Cardiac septum (tissue), 1 donor: ENCODE measurements at regions not wholly inside any gene's neighbourhood (a gene's known extent, or its start where the extent isn't known, plus 50 kb on each side); places are given as distances from the start of the nearest gene placed in this dataset.
"Not testable (repeated sequence)": the region's sequence is repeated elsewhere in the genome, so short reads cannot be mapped to it uniquely, and the experiment has no call there.

Experiments used
- DNase-seq: peaks from one replicate; pipeline ENCODE4 v3.0.0-alpha.2; 2020; ENCODE audit warnings: low spot score
- intact Hi-C: fragments of 100-400 bp; cut with DNase I; formaldehyde crosslinking; loops from one replicate; pipeline ENCODE4 v1.14.0; 2022
- donor health status: DM: no; HTN: no; CAD: no.

DNA sequence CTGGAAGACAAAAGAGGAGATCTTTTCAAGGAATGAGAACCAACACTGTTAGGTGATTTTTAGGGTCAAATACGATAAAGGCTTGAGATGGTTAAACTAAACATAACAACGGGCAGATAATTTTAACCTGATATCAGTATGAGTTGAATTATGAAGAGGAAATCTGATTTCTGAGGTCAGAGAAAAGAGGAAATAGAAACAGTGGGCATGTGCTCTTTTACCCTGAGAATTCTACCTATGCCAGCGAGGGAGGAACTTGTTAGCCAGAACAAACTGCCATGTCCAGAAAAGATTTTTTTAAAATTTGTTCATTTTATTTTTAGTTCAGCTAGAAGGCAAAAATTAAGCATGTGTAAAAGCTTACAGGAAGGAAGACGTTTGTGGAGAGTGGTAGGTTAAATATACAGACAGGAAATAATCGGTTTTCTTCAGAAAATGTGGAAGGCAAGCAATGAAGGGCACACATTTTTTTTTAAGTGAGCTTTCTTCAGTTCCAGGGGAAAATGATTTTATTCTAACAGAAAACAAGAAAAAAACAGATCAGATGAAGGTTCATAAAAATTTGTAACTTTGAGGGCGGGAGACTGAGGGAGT is 1745.3 kb downstream of the MRPL39 start:
- intact Hi-C loops = no loop called here
- no peak for DNase-seq

DNA sequence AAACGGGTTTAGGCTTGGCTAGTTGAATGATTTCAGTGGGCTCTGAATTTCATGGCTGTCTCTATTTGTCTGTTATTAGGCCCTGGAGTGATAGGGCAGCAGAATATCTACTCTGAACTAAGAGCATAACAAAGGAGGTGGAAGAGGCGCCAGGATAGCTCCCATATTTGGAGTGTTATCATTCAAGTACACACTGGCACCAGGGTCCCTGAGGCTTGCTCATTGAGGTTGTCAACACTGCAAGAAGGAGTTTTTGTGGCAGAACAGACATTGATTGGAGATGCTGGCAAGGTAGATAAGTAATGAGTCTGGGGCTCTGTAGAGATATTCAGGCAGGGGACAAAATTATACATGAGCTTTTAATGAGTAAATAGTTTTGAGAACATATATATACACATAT is 1748.4 kb downstream of the MRPL39 start:
- no peak for DNase-seq
- intact Hi-C loops = no loop called here

DNA sequence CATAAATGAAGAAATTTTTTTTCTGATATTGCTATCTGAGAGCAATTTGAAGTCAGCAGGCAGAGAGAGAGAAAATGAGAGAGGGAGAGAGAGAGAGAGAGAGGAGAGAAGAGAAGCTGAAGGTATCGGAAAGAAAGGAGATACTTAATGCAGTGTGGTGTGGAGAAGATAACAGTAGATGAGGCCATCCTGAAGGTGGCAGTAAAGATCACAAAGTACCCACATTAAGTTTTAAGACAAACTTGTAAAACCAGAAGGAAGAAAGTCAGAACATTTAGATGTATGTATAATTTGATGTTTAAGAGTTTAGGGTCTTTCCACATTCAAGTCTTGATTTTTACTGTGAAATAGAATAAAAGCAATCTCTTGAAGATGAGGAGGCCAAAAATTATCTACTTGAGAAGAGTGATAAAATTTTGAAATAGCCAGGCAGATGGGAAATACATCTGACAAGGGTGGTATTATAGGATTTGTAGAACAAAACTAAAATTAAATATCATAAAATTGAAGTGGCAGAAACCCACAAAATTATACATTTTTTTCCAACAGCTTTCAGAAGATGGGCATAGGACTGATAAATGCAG is 1753.4 kb downstream of the MRPL39 start:
- DNase-seq = no peak
- intact Hi-C loops = no loop called here

DNA sequence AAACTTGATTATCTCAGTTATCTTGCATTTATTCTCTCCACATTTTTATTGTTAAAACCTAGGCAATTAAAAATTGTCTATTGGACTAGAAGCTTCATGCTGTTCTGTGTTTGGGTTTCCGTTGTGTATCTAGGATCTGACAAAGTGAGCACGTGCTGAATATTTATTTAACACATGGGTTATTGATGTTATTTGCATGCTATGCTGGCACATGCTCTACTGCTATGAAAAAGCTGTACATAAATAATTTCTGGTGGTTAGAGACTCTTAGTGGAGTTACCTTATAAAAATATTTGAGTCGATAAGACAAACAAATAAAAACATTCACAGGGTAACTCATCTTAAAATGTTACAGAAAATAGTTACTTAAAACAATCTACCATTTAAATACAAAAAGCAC is 1769.7 kb downstream of the MRPL39 start:
- intact Hi-C loops = no loop called here
- no peak for DNase-seq

DNA sequence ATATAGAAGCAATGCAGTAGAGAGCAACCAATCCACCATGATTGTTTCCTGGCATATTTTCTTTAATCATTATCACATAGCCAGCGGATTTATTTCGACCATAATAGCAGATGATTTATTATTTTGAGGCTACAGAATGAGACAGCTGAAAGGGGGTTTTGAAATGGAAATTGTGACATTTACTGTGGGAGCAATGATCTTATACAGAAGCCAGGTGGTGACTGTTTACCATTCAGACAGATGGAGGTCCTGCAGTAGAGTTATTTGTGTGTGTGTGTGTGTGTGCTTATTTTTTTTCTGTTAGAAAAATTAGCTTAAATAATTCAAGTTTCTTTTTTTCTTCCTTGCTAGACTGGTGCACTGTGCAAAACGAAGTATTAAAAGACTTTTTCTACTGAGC is 1784.5 kb downstream of the MRPL39 start:
- intact Hi-C loops = no loop called here
- no peak for DNase-seq

DNA sequence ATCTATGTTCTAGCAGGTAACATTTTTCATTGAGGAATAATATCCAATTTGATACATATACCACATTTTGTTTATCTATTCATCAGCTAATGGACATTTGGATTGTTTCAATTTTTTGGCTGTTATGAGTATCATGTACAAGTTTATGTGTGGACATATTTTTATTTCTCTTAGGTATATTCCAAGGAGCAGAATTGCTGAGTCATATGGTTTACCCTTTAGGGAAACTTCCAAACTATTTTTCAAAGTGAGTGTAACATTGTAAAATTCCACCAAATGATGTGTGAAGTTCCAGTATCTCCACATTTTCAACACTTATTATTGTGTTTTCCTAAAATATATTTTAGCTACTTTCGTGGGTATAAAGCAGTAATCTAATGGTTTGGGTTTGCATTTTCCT is 1789.9 kb downstream of the MRPL39 start:
- DNase-seq = no peak
- intact Hi-C loops = no loop called here

DNA sequence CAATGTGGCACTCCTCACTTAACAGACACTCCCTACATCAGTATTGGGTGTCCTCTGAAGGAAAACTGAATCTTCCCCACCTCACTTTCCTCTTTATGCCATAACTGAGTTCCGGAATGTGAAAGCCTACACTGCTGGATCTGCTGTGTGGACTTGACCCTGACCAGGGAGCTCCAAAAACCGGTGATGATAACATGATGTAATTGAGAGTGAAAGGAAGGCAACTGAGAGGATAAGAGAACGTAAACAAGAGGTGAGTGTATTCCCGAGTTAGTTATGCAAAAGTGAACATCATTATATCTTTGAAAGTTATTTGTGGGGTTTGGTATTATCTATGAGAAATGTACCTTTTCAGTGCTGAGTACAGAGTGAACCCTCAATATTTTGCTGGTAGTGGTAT is 1794.8 kb downstream of the MRPL39 start:
- intact Hi-C loops = no loop called here
- no peak for DNase-seq

DNA sequence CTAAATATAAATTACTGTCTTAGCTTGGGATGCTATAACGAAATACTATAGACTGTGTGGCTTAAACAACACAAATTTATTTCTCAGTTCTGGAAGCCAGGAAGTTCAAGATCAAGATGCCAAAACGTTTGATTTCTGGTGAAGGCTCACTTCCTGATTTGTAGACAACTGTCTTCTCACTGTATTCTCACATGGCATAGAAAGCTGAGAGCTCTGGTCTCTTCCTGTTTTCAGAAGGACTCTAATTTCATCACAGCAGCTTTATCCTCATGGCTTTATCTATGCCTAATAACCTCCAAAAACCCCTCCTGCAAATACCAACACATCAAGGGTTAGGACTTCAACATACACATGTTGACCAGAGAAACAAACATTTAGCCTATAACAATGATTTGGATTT is 1795.5 kb downstream of the MRPL39 start:
- DNase-seq = no peak
- intact Hi-C loops = no loop called here

DNA sequence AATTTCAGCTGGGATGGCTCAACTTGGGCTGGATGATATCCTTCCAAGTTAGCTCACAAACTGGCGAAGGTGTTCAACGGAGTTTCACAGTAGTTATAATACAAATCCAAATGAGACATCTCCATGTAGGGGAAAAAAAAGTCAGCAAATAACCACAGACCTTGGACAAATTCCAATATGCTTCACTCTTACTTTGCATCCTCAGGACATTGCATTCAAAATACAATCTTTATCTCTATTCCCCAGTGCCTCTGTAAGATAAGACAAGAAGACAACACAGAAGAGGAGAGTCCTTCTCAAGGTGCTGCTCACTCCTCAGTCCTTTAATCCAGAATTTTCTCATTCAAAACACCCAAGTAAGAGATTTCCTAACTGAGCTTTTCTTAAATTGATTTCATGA is 1797.7 kb downstream of the MRPL39 start:
- intact Hi-C loops = no loop called here
- no peak for DNase-seq

DNA sequence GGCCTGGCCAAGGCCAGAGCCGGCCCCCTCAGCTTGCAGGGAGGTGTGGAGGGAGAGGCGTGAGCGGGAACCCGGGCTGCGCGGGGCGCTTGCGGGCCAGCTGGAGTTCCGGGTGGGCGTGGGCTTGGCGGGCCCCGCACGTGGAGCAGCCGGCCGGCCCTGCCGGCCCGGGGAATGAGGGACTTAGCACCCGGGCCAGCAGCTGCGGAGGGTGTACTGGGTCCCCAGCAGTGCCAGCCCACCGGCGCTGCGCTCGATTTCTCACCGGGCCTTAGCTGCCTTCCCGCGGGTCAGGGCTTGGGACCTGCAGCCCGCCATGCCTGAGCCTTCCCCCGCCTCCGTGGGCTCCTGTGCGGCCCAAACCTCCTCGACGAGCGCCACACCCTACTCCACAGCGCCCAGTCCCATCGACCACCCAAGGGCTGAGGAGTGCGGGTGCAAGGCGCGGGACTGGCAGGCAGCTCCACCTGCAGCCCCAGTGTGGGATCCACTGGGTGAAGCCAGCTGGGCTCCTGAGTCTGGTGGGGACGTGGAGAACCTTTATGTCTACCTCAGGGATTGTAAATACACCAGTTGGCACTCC is 1800.2 kb downstream of the MRPL39 start:
- DNase-seq, intact Hi-C loops: not testable (repeated sequence)

DNA sequence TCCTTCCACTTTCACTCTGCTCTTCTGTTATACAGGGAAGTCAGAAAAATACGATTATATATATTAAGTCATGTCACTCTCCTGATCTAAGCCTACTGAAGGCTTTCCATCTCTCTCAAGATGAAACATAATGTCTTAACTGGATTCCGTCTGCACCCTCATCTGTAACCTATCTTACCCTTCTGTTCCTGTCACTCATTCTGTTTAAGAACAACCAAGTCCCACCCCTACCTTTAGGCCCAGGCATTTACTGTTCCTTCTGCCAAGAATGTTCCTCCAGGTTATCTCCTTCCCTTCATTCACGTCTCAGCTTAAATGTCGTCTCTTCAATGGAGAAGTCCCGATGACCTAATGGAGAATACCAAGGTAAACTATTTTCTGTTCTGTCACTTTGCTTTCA is 1802.4 kb downstream of the MRPL39 start:
- no peak for DNase-seq
- intact Hi-C loops = no loop called here

DNA sequence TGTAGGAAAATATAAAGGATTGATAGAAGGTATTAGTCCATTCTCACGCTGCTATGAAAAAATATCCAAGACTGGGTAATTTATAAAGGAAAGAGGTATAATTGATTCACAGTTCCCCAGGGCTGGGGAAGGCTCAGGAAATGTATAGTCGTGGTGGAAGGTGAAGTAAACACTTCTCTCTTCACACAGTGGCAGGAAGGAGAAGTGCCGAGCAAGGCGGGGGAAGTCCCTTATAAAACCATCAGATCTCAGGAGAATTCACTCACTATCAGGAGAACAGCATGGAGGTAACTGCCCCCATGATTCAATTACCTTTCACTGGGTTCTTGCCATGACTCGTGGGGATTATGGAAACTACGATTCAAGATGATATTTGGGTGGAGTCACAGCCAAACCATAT is 1806.0 kb downstream of the MRPL39 start:
- no peak for DNase-seq
- intact Hi-C loops = no loop called here

DNA sequence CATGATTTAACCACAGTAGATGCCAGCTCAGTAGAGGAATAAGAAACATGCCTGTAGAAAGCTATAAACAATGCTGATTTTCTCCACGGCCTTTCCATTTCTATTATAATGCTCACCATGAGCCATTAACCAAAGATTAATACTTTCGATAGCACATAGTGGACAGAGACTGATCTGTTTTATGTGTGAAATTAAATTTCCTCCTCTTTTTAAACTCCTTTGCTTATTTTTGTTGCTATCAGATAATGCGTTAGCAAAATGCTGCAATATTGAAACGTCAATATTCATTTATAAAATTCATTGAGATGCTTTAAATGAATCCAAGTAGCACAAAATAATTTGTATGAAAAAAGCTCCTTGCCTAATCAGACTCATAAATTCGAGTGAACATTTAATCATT is 1807.9 kb downstream of the MRPL39 start:
- intact Hi-C loops = no loop called here

DNA sequence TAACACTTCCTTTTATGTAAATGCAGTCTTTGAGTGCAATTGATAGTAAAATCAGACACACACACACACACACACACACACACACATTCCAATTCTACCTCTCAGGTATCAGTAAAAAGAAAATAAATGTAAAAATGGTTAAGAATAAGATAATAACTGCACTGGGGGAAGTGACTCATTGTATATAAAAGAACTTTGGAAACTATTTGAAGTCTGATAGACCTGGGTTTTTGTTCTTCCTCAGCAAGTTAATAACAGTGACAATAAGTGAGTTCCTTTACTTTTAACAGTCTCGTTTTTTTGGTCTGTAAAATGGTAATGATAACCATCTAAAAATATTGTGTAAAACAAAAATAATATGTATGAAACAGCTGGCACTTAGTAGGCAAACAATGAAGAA is 1815.0 kb downstream of the MRPL39 start:
- DNase-seq = no peak
- intact Hi-C loops = no loop called here

More for the DNA sequence above, 1807.9 kb downstream of the MRPL39 start:
- no peak for DNase-seq

DNA sequence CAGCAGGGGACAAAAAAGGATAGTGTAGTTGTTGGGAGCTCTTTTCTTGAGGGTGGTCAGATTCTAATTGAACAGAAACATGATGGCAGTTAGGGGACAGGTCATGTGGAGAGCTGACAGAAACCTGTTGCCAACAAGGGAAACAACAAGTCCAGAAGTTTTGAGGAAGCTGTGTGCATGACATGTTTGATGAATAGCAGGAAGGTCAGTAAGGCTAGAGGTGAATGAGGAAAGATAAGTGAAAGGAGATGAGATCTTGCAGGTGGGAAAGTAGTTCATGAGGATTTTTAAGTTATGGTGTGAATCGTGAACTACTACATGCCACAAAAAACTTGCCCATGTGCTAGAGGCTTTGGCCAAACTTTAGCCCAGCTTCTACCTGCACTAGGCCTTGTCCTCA is 1817.4 kb downstream of the MRPL39 start:
- intact Hi-C loops = no loop called here
- DNase-seq = no peak

DNA sequence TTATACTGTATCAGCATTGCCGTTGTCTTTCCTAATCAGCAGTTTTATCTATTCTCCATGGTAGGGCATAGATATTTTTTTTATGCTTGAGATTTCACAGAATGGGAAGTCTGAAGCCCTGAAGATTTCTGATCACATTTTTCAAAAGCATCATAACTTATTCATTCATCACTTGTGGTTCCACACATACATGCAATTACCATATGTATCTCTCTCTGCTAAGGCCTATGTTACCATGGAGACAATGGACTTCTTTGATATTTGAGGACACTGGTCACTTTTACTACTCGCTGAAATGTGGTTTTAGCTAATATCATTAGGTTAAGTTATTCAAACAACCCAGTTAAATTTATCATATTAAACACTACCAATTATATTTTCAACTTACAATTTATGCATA is 1827.0 kb downstream of the MRPL39 start:
- intact Hi-C loops = no loop called here
- no peak for DNase-seq

DNA sequence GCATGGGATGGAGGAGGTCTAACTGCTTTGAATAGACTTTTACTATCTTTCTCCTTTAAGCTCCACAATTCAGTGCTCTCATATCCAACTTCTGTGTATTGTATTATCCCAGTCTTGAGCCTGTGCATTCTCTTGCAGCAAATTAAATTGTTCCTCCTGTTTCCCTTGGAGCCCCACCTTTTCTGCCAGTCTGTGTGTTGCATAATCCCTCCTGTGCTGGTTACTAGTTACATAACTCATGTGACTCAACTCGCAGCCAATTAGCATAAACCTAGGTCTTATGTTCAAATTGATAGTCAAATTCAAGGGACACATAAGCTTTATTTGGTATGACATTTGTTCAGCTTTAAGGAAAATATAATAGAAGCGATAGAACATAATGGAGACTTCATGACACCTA is 1863.5 kb downstream of the MRPL39 start:
- intact Hi-C loops = no loop called here
- no peak for DNase-seq

DNA sequence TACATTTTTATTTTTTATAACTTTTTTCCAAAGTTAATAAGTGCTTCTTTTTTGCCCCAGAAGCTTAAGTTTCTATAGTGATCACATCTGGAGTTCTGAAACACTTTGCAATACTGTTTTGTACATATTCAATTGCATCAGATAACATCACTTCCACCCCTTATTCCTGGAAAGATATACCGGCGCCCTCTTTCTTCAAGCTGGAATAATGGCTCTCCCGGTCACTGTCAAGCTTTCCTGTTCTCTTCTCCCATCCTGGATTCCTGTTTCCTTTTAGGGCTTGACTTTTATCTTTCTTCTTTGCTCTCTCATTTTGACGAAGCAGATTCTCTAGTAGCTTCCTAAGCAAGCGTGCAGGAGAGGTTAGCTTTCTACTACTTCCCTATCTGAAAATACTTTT is 1866.8 kb downstream of the MRPL39 start:
- no peak for DNase-seq
- intact Hi-C loops = no loop called here

DNA sequence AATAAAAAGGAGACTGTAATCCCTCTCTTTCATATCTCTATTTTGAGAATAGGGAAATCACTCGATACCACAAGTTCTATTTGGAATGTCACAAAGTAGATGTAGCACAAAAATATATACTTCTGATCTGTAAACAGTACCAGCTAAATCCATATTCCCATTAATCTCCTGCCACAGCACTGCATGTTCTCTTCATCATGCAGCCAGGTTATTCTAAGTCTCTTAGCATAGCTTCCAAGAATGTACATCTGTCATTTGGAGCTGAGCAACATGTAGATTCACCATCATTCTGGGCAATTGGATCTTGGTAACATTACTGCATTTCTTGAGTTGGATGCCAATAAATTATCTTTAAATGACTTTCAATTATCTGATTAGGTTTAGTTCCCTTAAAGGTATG is 1874.5 kb downstream of the MRPL39 start:
- intact Hi-C loops = no loop called here
- DNase-seq = no peak

DNA sequence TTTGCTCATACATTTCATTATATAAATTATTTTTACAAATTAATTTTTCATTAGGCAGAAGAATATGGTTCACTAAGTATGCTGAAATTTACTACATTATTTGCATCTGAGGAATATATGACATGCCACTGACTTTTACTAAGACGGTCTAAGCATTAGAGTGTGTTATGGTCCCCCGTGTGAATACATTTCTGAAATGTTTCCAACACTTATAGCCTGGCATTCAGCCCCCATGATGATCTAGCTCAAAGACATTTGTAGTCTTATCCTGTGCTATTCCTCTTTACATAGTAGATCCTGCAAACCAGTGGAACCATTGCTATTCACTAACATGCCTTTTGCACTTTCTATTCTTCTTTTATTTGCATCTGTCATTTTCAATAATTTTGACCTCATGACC is 1878.0 kb downstream of the MRPL39 start:
- intact Hi-C loops = no loop called here
- no peak for DNase-seq

DNA sequence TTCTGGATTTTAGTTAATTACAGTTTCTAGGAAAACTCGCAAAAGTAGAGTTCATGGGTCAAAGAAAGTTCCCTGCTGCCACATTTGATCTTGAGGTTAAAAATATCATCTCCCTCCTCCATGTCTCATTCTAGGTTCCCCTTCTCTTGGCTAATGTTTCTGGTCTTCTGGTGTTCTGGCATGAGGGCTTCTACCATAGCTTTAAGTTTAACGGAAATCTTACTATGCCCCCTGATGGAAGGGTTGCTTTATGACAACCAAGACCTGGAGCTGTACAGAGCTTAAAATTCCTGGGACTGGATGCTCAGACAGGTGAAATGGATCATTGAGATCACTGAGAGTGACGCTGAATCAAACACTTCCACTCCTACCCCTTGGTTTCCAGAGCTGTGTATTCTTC is 1881.7 kb downstream of the MRPL39 start:
- intact Hi-C loops = no loop called here
- no peak for DNase-seq
